OCI-LY1 (cell line): ENCODE measurements at regions not wholly inside any gene's neighbourhood (a gene's known extent, or its start where the extent isn't known, plus 50 kb on each side); places are given as distances from the start of the nearest gene placed in this dataset.

Experiments used
- CTCF ChIP-seq: fragments of 200-600 bp; sonication (generic), shearing (Covaris generic); IDR thresholded peaks from 2 replicates; pipeline ENCODE4 v1.5.1; 2017; ENCODE audit warnings: mild to moderate bottlenecking, antibody characterized with exemption, low read length, moderate library complexity, mixed read lengths
- EZH2 ChIP-seq: fragments of 200-600 bp; sonication (generic), shearing (Covaris generic); IDR thresholded peaks from 2 replicates; pipeline ENCODE4 v1.8.0; 2017; ENCODE audit warnings: borderline replicate concordance, mixed run types, mild to moderate bottlenecking, antibody characterized with exemption, low read length, moderate library complexity, mixed read lengths

- TF ChIP-seq EZH2 (no peak), CTCF (no peak)
These were observed 200.7 kb upstream of the BMP2 start for GRCh38 chr20:6566821-6567220.
